ENCODE measurements at regions not wholly inside any gene's neighbourhood (a gene's known extent, or its start where the extent isn't known, plus 50 kb on each side); places are given as distances from the start of the nearest gene placed in this dataset.

DNA sequence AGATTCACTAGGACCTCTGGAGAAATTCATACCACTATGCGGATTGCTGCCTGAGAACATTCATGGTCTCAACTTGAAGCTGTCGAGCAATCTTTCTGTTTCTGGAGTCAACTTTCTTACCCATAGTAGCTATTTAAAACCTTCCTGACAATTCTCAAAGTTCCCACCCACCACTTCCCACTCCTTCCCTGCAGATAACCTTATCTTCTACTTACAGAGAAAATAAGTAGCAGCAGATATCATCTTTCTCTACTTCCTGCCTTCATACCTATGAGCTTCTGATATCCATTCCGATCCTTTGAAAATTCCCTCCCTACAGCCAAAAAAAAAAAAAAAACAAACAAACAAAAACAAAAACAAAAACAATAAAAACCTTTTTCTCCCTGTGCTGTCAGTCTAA is 81.2 kb upstream of the CYRIA start:
- Histone ChIP-seq H3K36me3 (ENCODE audit: control insufficient read depth in 2 of 3, insufficient read depth in 3 of 3, low read length in 3 of 3) (no peaks in the 10 kb centered on the region), H3K9ac (ENCODE audit: low read length in 3 of 3) (no peak overlapping the region), H3K9me3 (ENCODE audit: control insufficient read depth in 2 of 3, insufficient read depth in 1 of 3, low read length in 3 of 3) (no peaks in the 10 kb centered on the region), H3K4me3 (ENCODE audit: low read length in 3 of 3) (no peak overlapping the region), H3K4me1 (ENCODE audit: control insufficient read depth in 2 of 3, insufficient read depth in 2 of 3, low read depth in 1 of 3, low read length in 3 of 3) (no peaks in the 10 kb centered on the region), H3K27ac (ENCODE audit: low read depth in 2 of 2, low read length in 2 of 2) (no peak overlapping the region), H3K27me3 (ENCODE audit: control insufficient read depth, insufficient read depth, low read length) (no peaks in the 10 kb centered on the region)
- intact Hi-C loops (cut with DNase I), result no loop called here
- TF ChIP-seq, protein P1, sequence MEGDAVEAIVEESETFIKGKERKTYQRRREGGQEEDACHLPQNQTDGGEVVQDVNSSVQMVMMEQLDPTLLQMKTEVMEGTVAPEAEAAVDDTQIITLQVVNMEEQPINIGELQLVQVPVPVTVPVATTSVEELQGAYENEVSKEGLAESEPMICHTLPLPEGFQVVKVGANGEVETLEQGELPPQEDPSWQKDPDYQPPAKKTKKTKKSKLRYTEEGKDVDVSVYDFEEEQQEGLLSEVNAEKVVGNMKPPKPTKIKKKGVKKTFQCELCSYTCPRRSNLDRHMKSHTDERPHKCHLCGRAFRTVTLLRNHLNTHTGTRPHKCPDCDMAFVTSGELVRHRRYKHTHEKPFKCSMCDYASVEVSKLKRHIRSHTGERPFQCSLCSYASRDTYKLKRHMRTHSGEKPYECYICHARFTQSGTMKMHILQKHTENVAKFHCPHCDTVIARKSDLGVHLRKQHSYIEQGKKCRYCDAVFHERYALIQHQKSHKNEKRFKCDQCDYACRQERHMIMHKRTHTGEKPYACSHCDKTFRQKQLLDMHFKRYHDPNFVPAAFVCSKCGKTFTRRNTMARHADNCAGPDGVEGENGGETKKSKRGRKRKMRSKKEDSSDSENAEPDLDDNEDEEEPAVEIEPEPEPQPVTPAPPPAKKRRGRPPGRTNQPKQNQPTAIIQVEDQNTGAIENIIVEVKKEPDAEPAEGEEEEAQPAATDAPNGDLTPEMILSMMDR (IDR thresholded peaks at IDR 0.05; ENCODE audit: borderline replicate concordance, extremely low read depth, insufficient read depth), result no peak
- no peak for DNase-seq
- FAIRE-seq, result no peak

- Histone ChIP-seq H3K4me3 (ENCODE audit: low read length in 3 of 3) (no peak overlapping the region), H3K27ac (ENCODE audit: low read depth in 2 of 2, low read length in 2 of 2) (no peak overlapping the region), H3K9me3 (ENCODE audit: control insufficient read depth in 2 of 3, insufficient read depth in 1 of 3, low read length in 3 of 3) (no peaks in the 10 kb centered on the region), H3K9ac (ENCODE audit: low read length in 3 of 3) (no peak overlapping the region), H3K27me3 (ENCODE audit: control insufficient read depth, insufficient read depth, low read length) (no peaks in the 10 kb centered on the region), H3K4me1 (ENCODE audit: control insufficient read depth in 2 of 3, insufficient read depth in 2 of 3, low read depth in 1 of 3, low read length in 3 of 3) (no peaks in the 10 kb centered on the region), H3K36me3 (ENCODE audit: control insufficient read depth in 2 of 3, insufficient read depth in 3 of 3, low read length in 3 of 3) (no peaks in the 10 kb centered on the region)
- intact Hi-C loops (cut with DNase I), result no loop called here
- TF ChIP-seq, protein P1 (IDR thresholded peaks at IDR 0.05; ENCODE audit: borderline replicate concordance, extremely low read depth, insufficient read depth), result no peak
- no peak for DNase-seq
- no peak for FAIRE-seq
Measured at GRCh38 chr2:16746329-16746728, 80.7 kb upstream of the CYRIA start.

GRCh38 chr2:16745466-16745865 is 79.8 kb upstream of the CYRIA start:
- TF ChIP-seq, protein P1 (IDR thresholded peaks at IDR 0.05; ENCODE audit: borderline replicate concordance, extremely low read depth, insufficient read depth), result no peak
- Histone ChIP-seq H3K4me1 (ENCODE audit: control insufficient read depth in 2 of 3, insufficient read depth in 2 of 3, low read depth in 1 of 3, low read length in 3 of 3) (no peaks in the 10 kb centered on the region), H3K4me3 (ENCODE audit: low read length in 3 of 3) (no peak overlapping the region), H3K27me3 (ENCODE audit: control insufficient read depth, insufficient read depth, low read length) (no peaks in the 10 kb centered on the region), H3K27ac (ENCODE audit: low read depth in 2 of 2, low read length in 2 of 2) (no peak overlapping the region), H3K9ac (ENCODE audit: low read length in 3 of 3) (no peak overlapping the region), H3K9me3 (ENCODE audit: control insufficient read depth in 2 of 3, insufficient read depth in 1 of 3, low read length in 3 of 3) (no peaks in the 10 kb centered on the region), H3K36me3 (ENCODE audit: control insufficient read depth in 2 of 3, insufficient read depth in 3 of 3, low read length in 3 of 3) (no peaks in the 10 kb centered on the region)
- no peak for DNase-seq
- intact Hi-C loops (cut with DNase I), result no loop called here
- FAIRE-seq, result no peak

DNA sequence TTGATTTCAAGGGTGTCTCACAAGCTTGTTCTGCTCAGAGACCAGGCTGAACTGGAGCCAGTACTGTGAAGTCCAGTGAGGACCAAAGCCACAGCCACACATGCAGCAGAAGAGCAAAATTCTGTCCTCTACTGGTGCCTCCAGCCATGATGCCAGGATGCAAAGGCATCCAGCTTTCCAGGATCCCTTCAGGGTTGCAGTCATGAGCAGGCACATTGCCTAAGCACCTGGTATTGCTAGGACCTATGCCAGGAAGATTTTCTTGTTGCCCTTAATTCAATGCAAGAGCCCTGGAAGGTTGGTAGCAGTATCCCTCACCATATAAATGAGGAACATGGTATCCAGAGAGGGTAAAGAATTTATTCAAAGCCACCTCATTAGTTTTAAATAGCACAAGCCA is 78.9 kb upstream of the CYRIA start:
- DNase-seq, result no peak
- H3K27ac ChIP-seq (ENCODE audit: low read depth in 2 of 2, low read length in 2 of 2), result no peak overlapping the region
- TF ChIP-seq, protein P1 (IDR thresholded peaks at IDR 0.05; ENCODE audit: borderline replicate concordance, extremely low read depth, insufficient read depth), result no peak
- no peaks in the 10 kb centered on the region for H3K27me3 ChIP-seq (ENCODE audit: control insufficient read depth, insufficient read depth, low read length)
- no peak for FAIRE-seq
- no peak overlapping the region for H3K4me3 ChIP-seq (ENCODE audit: low read length in 3 of 3)
- intact Hi-C loops (cut with DNase I), result no loop called here
- H3K36me3 ChIP-seq (ENCODE audit: control insufficient read depth in 2 of 3, insufficient read depth in 3 of 3, low read length in 3 of 3), result no peaks in the 10 kb centered on the region
- H3K9ac ChIP-seq (ENCODE audit: low read length in 3 of 3), result no peak overlapping the region
- H3K4me1 ChIP-seq (ENCODE audit: control insufficient read depth in 2 of 3, insufficient read depth in 2 of 3, low read depth in 1 of 3, low read length in 3 of 3), result no peaks in the 10 kb centered on the region
- no peaks in the 10 kb centered on the region for H3K9me3 ChIP-seq (ENCODE audit: control insufficient read depth in 2 of 3, insufficient read depth in 1 of 3, low read length in 3 of 3)
